Kidney (tissue), 13 donors: ENCODE measurements at regions not wholly inside any gene's neighbourhood (a gene's known extent, or its start where the extent isn't known, plus 50 kb on each side); places are given as distances from the start of the nearest gene placed in this dataset.

Source experiments
- DNase-seq, 5 donors: peaks; one replicate each; pipeline ENCODE4 v3.0.0-alpha.2; 2013 to 2020
- FAIRE-seq: peaks from 2 replicates; lab custom pipeline; 2012; peaks lifted over from hg19 to GRCh38; lab: Jason Lieb, UNC
- H3K27ac ChIP-seq, 2 donors: one replicate each; pipeline ENCODE4 v1.7.0; 2013; ENCODE audit warnings: low read depth in 2 of 2, low read length in 2 of 2, inconsistent platforms in 1 of 2
- H3K27me3 ChIP-seq: one replicate; pipeline ENCODE4 v1.7.1; 2013; ENCODE audit warnings: low read length, inconsistent platforms; ENCODE audit not compliant: control insufficient read depth, insufficient read depth
- H3K36me3 ChIP-seq, 3 donors: one replicate each; pipeline versions ENCODE4 v1.7.0 to v1.7.1; 2013; ENCODE audit warnings: low read length in 3 of 3, control low read depth in 1 of 3, inconsistent platforms in 1 of 3; ENCODE audit not compliant: insufficient read depth in 3 of 3, control insufficient read depth in 2 of 3
- H3K4me1 ChIP-seq, 3 donors: one replicate each; pipeline versions ENCODE4 v1.7.0 to v1.7.1; 2013; ENCODE audit warnings: low read length in 3 of 3, inconsistent platforms in 1 of 3, low read depth in 1 of 3; ENCODE audit not compliant: control insufficient read depth in 2 of 3, insufficient read depth in 2 of 3
- H3K4me3 ChIP-seq, 3 donors: one replicate each; pipeline versions ENCODE4 v1.7.0 to v1.8.1; 2013; ENCODE audit warnings: low read length in 3 of 3, control low read depth in 1 of 3, inconsistent platforms in 1 of 3
- H3K9ac ChIP-seq, 3 donors: one replicate each; pipeline versions ENCODE4 v1.7.0 to v1.7.1; 2013; ENCODE audit warnings: low read length in 3 of 3, control low read depth in 1 of 3, inconsistent platforms in 1 of 3
- H3K9me3 ChIP-seq, 3 donors: one replicate each; pipeline versions ENCODE4 v1.7.0 to v1.7.1; 2013; ENCODE audit warnings: low read length in 3 of 3, control low read depth in 1 of 3, inconsistent platforms in 1 of 3; ENCODE audit not compliant: control insufficient read depth in 2 of 3, insufficient read depth in 1 of 3
- intact Hi-C: fragments of 100-400 bp; cut with DNase I; formaldehyde crosslinking; loops from one replicate; pipeline ENCODE4 v1.11.1; 2022
- TF ChIP-seq, protein P1 (sequence below): IDR thresholded peaks from 3 replicates; pipeline ENCODE4 v1.5.1; 2012; ENCODE audit warnings: mild to moderate bottlenecking, moderate library complexity, borderline replicate concordance; ENCODE audit not compliant: insufficient read depth; ENCODE audit errors: extremely low read depth
- donor health status: control.
- donor health status: control.
- donor health status: control.
- donor health status: control.
- donor health status: control.
- donor health status: DM: yes; HTN: yes; CAD: no.
- donor health status: Normal renal cell carcinoma (clear cell type).

DNA sequence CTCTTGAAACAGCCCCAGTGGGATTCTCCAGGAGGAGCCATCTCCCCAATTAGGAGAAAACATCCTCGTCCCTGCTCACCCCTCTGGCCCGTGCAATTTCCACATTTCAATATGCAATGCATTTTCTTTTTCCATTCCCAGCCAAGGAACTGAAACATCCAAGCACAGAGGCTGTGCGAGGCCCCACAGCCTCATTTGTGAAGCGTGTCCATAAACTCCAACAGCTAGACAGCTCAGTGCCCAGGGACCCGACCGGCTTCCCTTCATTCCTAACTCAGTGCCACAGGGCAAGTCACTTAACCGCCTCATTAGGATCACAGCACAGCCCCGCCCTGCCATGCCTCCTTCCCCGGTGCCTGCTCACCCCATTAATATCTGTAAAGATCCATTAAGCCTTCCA is 204.2 kb upstream of the IGF1R start:
- TF ChIP-seq, protein P1, sequence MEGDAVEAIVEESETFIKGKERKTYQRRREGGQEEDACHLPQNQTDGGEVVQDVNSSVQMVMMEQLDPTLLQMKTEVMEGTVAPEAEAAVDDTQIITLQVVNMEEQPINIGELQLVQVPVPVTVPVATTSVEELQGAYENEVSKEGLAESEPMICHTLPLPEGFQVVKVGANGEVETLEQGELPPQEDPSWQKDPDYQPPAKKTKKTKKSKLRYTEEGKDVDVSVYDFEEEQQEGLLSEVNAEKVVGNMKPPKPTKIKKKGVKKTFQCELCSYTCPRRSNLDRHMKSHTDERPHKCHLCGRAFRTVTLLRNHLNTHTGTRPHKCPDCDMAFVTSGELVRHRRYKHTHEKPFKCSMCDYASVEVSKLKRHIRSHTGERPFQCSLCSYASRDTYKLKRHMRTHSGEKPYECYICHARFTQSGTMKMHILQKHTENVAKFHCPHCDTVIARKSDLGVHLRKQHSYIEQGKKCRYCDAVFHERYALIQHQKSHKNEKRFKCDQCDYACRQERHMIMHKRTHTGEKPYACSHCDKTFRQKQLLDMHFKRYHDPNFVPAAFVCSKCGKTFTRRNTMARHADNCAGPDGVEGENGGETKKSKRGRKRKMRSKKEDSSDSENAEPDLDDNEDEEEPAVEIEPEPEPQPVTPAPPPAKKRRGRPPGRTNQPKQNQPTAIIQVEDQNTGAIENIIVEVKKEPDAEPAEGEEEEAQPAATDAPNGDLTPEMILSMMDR, result no peak
- Histone ChIP-seq H3K27ac (no peak overlapping the region), H3K9ac (no peak overlapping the region), H3K36me3 (no peaks in the 10 kb centered on the region), H3K4me1 (peaks cover 0 to 2% (median 0%) of the 10 kb centered on the region in 3 donors), H3K9me3 (no peaks in the 10 kb centered on the region), H3K4me3 (no peak overlapping the region), H3K27me3 (no peaks in the 10 kb centered on the region)
- no peak for FAIRE-seq
- peak in 4 of 5 donors; percentile 63 to 70 (median 67) for DNase-seq
- intact Hi-C loops, result no loop called here

DNA sequence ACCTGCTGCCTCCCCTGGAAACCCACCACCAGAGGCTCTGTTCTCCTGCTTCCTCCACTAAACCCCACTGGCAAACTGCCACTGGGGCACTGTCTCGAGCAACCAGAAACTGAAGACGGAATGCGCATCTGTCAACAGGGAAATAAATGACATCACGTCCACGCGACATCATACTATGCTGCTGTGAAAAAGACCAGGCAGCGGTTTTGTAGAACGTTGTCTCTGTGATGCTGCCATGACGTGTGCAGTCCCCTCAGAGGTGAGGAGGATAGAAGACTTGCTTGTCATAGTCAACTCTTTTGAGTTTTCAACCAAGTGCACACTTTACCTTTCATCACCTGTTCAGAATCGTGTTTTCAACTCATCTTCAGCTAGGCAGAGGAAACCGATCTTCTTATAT is 203.0 kb upstream of the IGF1R start:
- no peak overlapping the region for H3K27ac ChIP-seq
- FAIRE-seq, result no peak
- no peak overlapping the region for H3K9ac ChIP-seq
- H3K4me1 ChIP-seq, result peaks cover 0 to 2% (median 0%) of the 10 kb centered on the region in 3 donors
- no peak for DNase-seq
- H3K9me3 ChIP-seq, result no peaks in the 10 kb centered on the region
- intact Hi-C loops, result no loop called here
- H3K4me3 ChIP-seq, result no peak overlapping the region
- H3K27me3 ChIP-seq, result no peaks in the 10 kb centered on the region
- no peaks in the 10 kb centered on the region for H3K36me3 ChIP-seq
- TF ChIP-seq, protein P1, result no peak

- no peak overlapping the region for H3K9ac ChIP-seq
- H3K4me3 ChIP-seq, result no peak overlapping the region
- no peak overlapping the region for H3K27ac ChIP-seq
- peaks cover 0 to 2% (median 0%) of the 10 kb centered on the region in 3 donors for H3K4me1 ChIP-seq
- intact Hi-C loops, result no loop called here
- TF ChIP-seq, protein P1, result no peak
- FAIRE-seq, result no peak
- no peak for DNase-seq
- no peaks in the 10 kb centered on the region for H3K9me3 ChIP-seq
- no peaks in the 10 kb centered on the region for H3K36me3 ChIP-seq
- H3K27me3 ChIP-seq, result no peaks in the 10 kb centered on the region
Observed at GRCh38 chr15:98446083-98446482, 202.3 kb upstream of the IGF1R start.

DNA sequence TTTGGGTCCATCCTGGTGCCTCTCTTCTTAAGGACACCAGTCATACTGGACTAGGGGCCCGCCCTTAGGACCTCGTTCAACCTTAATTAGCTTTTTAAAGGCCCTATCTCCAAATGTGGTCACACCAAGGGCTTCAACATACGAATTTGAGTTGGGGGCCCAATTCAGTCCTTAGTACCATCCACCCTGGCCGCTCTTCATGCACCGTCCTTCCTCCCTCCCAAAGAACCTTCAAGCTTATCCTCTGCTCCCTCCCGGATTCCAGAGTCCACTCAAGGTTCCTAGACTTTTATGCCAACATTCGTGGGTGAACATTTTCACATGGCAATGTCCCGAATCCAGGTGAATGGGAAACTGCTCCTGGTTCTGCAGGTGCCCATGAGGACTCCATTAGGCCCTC is 201.3 kb upstream of the IGF1R start:
- no peaks in the 10 kb centered on the region for H3K9me3 ChIP-seq
- H3K27ac ChIP-seq, result no peak overlapping the region
- FAIRE-seq, result no peak
- no peak overlapping the region for H3K4me3 ChIP-seq
- H3K9ac ChIP-seq, result no peak overlapping the region
- H3K36me3 ChIP-seq, result no peaks in the 10 kb centered on the region
- TF ChIP-seq, protein P1, result no peak
- DNase-seq, result no peak
- H3K4me1 ChIP-seq, result peaks cover 0 to 2% (median 0%) of the 10 kb centered on the region in 3 donors
- intact Hi-C loops, result no loop called here
- H3K27me3 ChIP-seq, result no peaks in the 10 kb centered on the region
